T-cell (primary cell): ENCODE measurements at regions not wholly inside any gene's neighbourhood (a gene's known extent, or its start where the extent isn't known, plus 50 kb on each side); places are given as distances from the start of the nearest gene placed in this dataset.

ENCODE experiments used
- ATAC-seq, 4 experiments: fragments of 200-7000 bp in 3 of 4; fragments of 150-1000 bp in 1 of 4; cut with Tn5 transposase; replicated peaks in 1 of 4; 1 replicate in 3 of 4; 2 replicates in 1 of 4; pipeline ENCODE4 v1.10.0; 2021; ENCODE audit warnings: moderate library complexity in 3 of 4, mild to moderate bottlenecking in 2 of 4, moderate number of reproducible peaks in 1 of 4
- CTCF ChIA-PET, 2 donors: fragments of 300-600 bp; sonication (Branson Sonifier 250); formaldehyde crosslinking; loops; one replicate each; lab custom pipeline; 2022; ENCODE audit warnings: antibody characterized with exemption in 2 of 2; lab: Charles Lee
- POLR2A ChIA-PET, 2 donors: fragments of 300-600 bp; sonication (Branson Sonifier 250); formaldehyde crosslinking; loops; one replicate each; lab custom pipeline; 2022; ENCODE audit warnings: antibody characterized with exemption in 2 of 2; lab: Charles Lee
- DNase-seq, 35 experiments: peaks; one replicate each; pipeline versions ENCODE4 v3.0.0 to v3.0.0-alpha.2; 2013 to 2023
- H3K27ac ChIP-seq: one replicate; pipeline ENCODE4 v1.5.1; 2013; ENCODE audit warnings: low read length
- H3K27me3 ChIP-seq, 2 experiments: replicated peaks in 1 of 2; 1 replicate in 1 of 2; 2 replicates in 1 of 2; pipeline versions ENCODE4 v1.6.1 to v1.7.0; 2013; ENCODE audit warnings: low read length in 1 of 2, mixed read lengths in 1 of 2; ENCODE audit not compliant: control insufficient read depth in 2 of 2, insufficient read depth in 2 of 2; ENCODE audit errors: extremely low read depth in 1 of 2
- H3K36me3 ChIP-seq, 2 donors: 1 replicate in 1 of 2; 2 replicates in 1 of 2; pipeline versions ENCODE4 v1.6.1 to v1.7.0; 2013; ENCODE audit warnings: low read length in 1 of 2; ENCODE audit not compliant: control insufficient read depth in 2 of 2, insufficient read depth in 1 of 2; ENCODE audit errors: extremely low read depth in 1 of 2
- H3K4me1 ChIP-seq, 2 experiments: 1 replicate in 1 of 2; 2 replicates in 1 of 2; pipeline versions ENCODE4 v1.6.1 to v1.7.0; 2013; ENCODE audit warnings: low read length in 2 of 2, mixed read lengths in 1 of 2; ENCODE audit not compliant: insufficient read depth in 2 of 2, control insufficient read depth in 1 of 2; ENCODE audit errors: extremely low read depth in 1 of 2
- H3K4me3 ChIP-seq, 2 donors: 1 replicate in 1 of 2; 2 replicates in 1 of 2; pipeline versions ENCODE4 v1.5.1 to v1.7.0; 2013; ENCODE audit warnings: mild to moderate bottlenecking in 2 of 2, low read length in 1 of 2, moderate library complexity in 1 of 2; ENCODE audit not compliant: control insufficient read depth in 1 of 2; ENCODE audit errors: extremely low read depth in 1 of 2
- H3K9me3 ChIP-seq: 2 replicates; pipeline ENCODE4 v1.7.0; 2013
- H3K27ac Mint-ChIP-seq, 2 donors: one replicate each; pipeline ENCODE4 v1.8.0; 2020 to 2021; ENCODE audit warnings: mild to moderate bottlenecking in 2 of 2, mixed read lengths in 2 of 2
- H3K27me3 Mint-ChIP-seq, 2 donors: one replicate each; pipeline ENCODE4 v1.8.0; 2021 to 2022; ENCODE audit warnings: mixed read lengths in 2 of 2
- H3K36me3 Mint-ChIP-seq: one replicate; pipeline ENCODE4 v1.8.0; 2021; ENCODE audit warnings: mixed read lengths
- H3K4me1 Mint-ChIP-seq, 3 donors: one replicate each; pipeline ENCODE4 v1.8.0; 2020 to 2022; ENCODE audit warnings: mixed read lengths in 3 of 3, mild to moderate bottlenecking in 1 of 3
- H3K4me3 Mint-ChIP-seq, 3 donors: one replicate each; pipeline ENCODE4 v1.8.0; 2020 to 2022; ENCODE audit warnings: mild to moderate bottlenecking in 3 of 3, mixed read lengths in 3 of 3, moderate library complexity in 3 of 3
- H3K9me3 Mint-ChIP-seq, 3 donors: one replicate each; pipeline ENCODE4 v1.8.0; 2020 to 2022; ENCODE audit warnings: mixed read lengths in 3 of 3
- WGBS: methylation state at CpG from one replicate; pipeline ENCODE4 v1.1.5; 2013; ENCODE audit warnings: missing lambda C conversion rate; ENCODE audit not compliant: insufficient coverage; 5-methylcytosine and 5-hydroxymethylcytosine counted together

DNA sequence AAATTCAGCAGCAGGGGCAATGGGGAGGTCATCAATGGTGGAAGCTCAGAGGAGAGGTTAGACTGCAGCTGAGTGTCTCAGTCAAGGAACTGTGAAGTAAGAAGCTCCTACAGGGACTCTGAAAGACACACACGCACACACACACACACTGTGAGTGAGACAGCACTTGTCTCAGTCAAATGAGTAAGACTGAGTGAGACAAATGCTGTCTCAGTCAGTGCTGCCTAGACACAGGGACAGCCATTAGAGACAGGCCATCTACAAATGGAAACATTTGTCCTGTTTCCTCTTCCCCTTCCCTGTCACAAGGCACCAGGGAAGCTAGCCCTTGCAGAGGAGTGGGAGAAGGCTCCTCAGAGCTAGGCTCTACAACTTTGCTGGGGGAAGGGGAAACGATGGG is 577.4 kb upstream of the GCFC2 start:
- no peak overlapping the region for H3K4me3 ChIP-seq
- no CpG with 5 or more reads among the region's 2 CpGs for WGBS
- Mint-ChIP-seq H3K9me3 (peaks cover 6 to 13% (median 6%) of the 10 kb centered on the region in 3 donors), H3K4me3 (no peak overlapping the region), H3K27me3 (no peaks in the 10 kb centered on the region), H3K4me1 (no peaks in the 10 kb centered on the region), H3K36me3 (no peaks in the 10 kb centered on the region), H3K27ac (no peak overlapping the region)
- no peak overlapping the region for H3K27ac ChIP-seq
- no peaks in the 10 kb centered on the region for H3K4me1 ChIP-seq
- no peak for DNase-seq
- ATAC-seq, result no peak
- ChIA-PET CTCF (no interaction called here), POLR2A (interaction anchor here in 1 of 2 donors (0.6 kb wide), 1 partner anchor 12 kb away, joined by 3 read pairs; no protein-coding TSS in a partner anchor)
- no peaks in the 10 kb centered on the region for H3K27me3 ChIP-seq
- H3K36me3 ChIP-seq, result no peaks in the 10 kb centered on the region
- H3K9me3 ChIP-seq, result no peaks in the 10 kb centered on the region

DNA sequence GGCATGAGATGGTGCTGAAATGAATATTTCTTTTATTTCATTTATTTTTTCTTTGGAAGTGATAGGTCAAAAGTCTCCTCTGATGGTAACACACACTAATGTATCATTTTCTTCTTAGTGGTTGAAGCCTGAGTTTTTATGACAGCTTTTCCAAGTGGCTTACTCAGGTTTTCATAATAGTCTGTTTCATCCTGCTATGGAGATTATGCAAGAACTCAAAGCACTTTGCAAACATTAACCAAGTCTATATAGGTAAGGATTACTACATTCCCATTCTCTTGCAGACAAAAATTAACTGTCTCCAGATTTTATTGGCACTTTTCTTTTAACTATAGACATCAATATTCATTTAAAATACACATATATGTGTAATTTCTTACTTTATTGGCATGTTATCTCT is 572.6 kb upstream of the GCFC2 start:
- H3K27ac ChIP-seq, result no peak overlapping the region
- ChIA-PET CTCF (no interaction called here), POLR2A (no interaction called here)
- no peaks in the 10 kb centered on the region for H3K36me3 ChIP-seq
- no peaks in the 10 kb centered on the region for H3K27me3 Mint-ChIP-seq
- H3K9me3 Mint-ChIP-seq, result peaks cover 3 to 13% (median 8%) of the 10 kb centered on the region in 3 donors
- H3K36me3 Mint-ChIP-seq, result no peaks in the 10 kb centered on the region
- no peak overlapping the region for H3K4me3 ChIP-seq
- no peaks in the 10 kb centered on the region for H3K4me1 Mint-ChIP-seq
- H3K27me3 ChIP-seq, result no peaks in the 10 kb centered on the region
- no peak overlapping the region for H3K27ac Mint-ChIP-seq
- ATAC-seq (no peak), DNase-seq (no peak)
- H3K9me3 ChIP-seq, result no peaks in the 10 kb centered on the region
- no peaks in the 10 kb centered on the region for H3K4me1 ChIP-seq
- H3K4me3 Mint-ChIP-seq, result no peak overlapping the region

DNA sequence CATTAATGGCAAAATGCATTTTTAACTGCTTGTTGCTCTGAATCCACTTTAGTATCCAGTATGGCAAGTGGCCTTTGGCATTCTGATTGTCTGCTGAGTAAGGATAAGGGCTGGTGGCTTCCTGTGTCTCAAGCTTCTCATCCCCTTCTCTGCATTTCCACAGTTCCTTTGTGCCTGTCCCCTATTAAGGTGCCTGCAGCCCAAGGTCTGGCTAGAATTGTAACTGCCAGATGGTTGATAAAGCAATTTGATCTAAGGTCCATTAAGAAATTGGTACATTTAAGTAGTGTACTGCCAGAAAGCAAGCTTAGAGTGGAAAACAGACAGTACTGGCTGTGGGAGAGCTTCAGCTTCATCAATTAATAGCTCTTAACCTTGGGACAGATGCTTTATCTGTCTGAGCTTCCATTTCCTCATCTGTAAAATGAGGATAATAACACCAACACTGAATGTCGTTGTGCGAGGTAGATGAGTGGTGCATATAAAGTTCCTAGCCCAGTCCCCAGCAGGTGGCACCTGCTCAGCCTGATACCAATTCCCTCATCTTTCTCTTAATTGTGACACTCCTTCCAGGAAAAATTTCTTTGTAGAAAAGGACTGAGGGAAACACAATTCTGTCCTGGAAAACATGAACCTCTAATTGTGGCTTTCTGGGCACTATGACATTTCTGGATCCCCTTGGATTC is 570.6 kb upstream of the GCFC2 start:
- no peak for ATAC-seq
- no peak for DNase-seq
- POLR2A ChIA-PET, result no interaction called here
- CTCF ChIA-PET, result no interaction called here
- H3K4me3 ChIP-seq, result no peak overlapping the region
- H3K4me1 ChIP-seq, result no peaks in the 10 kb centered on the region
- no peak overlapping the region for H3K27ac ChIP-seq
- WGBS, result no CpG with 5 or more reads among the region's 2 CpGs
- H3K9me3 ChIP-seq, result no peaks in the 10 kb centered on the region
- Mint-ChIP-seq H3K9me3 (peaks cover 11 to 24% (median 11%) of the 10 kb centered on the region in 3 donors), H3K36me3 (no peaks in the 10 kb centered on the region), H3K27ac (no peak overlapping the region), H3K4me3 (no peak overlapping the region), H3K4me1 (no peaks in the 10 kb centered on the region), H3K27me3 (no peaks in the 10 kb centered on the region)
- no peaks in the 10 kb centered on the region for H3K36me3 ChIP-seq
- no peaks in the 10 kb centered on the region for H3K27me3 ChIP-seq

DNA sequence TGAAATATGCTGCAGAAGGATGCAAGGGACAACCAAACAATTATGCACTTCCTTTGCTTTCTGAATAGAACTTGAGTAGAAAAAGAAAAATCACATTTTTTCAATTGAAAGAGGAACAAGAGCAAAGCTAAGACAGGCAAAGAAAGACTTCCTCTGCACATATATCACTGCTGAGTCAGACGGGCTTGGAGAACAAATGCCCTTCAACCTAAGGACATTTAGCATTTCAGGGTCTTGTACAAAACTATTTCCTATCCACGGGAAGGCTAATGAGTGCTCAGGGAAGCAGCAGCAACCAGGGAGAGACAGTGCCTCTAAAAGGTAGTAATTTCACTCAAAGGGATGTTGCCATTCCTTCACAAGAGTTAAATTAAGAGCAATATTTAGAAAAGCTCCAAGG is 570.0 kb upstream of the GCFC2 start:
- ChIA-PET POLR2A (no interaction called here), CTCF (no interaction called here)
- Mint-ChIP-seq H3K36me3 (no peaks in the 10 kb centered on the region), H3K9me3 (peaks cover 11 to 30% (median 17%) of the 10 kb centered on the region in 3 donors), H3K27me3 (no peaks in the 10 kb centered on the region), H3K4me1 (no peaks in the 10 kb centered on the region), H3K27ac (no peak overlapping the region), H3K4me3 (no peak overlapping the region)
- H3K9me3 ChIP-seq, result no peaks in the 10 kb centered on the region
- ATAC-seq (no peak), DNase-seq (no peak)
- H3K27ac ChIP-seq, result no peak overlapping the region
- no peaks in the 10 kb centered on the region for H3K4me1 ChIP-seq
- WGBS, result no CpG with 5 or more reads among the region's 2 CpGs
- H3K27me3 ChIP-seq, result no peaks in the 10 kb centered on the region
- no peaks in the 10 kb centered on the region for H3K36me3 ChIP-seq
- no peak overlapping the region for H3K4me3 ChIP-seq

DNA sequence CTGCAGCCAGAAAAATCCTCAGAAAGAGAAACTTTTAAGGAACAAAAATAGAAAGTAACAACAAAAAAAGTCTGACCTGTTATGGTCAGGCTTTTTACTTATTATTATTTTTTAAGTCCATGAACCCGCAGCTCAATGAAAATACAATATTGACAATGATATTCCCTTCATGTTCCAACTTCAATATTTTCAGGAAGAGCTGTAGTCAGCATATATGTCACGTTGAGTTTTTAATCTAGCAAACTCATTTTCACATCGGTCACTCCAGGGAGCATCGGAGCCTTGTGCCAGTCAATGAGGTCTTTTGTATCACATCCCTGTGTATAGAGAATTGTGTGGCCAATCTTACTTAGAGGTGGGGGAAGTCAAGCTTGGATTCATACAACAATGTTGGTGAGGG is 568.4 kb upstream of the GCFC2 start:
- H3K36me3 Mint-ChIP-seq, result no peaks in the 10 kb centered on the region
- no peaks in the 10 kb centered on the region for H3K9me3 ChIP-seq
- no peaks in the 10 kb centered on the region for H3K4me1 ChIP-seq
- peaks cover 10 to 26% (median 14%) of the 10 kb centered on the region in 3 donors for H3K9me3 Mint-ChIP-seq
- POLR2A ChIA-PET, result no interaction called here
- no peak overlapping the region for H3K4me3 Mint-ChIP-seq
- CTCF ChIA-PET, result no interaction called here
- no peak overlapping the region for H3K4me3 ChIP-seq
- no peak overlapping the region for H3K27ac Mint-ChIP-seq
- H3K4me1 Mint-ChIP-seq, result no peaks in the 10 kb centered on the region
- no peaks in the 10 kb centered on the region for H3K36me3 ChIP-seq
- ATAC-seq, result no peak
- WGBS, result 0% methylated on average over 1 of the region's 4 CpGs
- no peaks in the 10 kb centered on the region for H3K27me3 ChIP-seq
- H3K27ac ChIP-seq, result no peak overlapping the region
- H3K27me3 Mint-ChIP-seq, result no peaks in the 10 kb centered on the region
- DNase-seq, result no peak

DNA sequence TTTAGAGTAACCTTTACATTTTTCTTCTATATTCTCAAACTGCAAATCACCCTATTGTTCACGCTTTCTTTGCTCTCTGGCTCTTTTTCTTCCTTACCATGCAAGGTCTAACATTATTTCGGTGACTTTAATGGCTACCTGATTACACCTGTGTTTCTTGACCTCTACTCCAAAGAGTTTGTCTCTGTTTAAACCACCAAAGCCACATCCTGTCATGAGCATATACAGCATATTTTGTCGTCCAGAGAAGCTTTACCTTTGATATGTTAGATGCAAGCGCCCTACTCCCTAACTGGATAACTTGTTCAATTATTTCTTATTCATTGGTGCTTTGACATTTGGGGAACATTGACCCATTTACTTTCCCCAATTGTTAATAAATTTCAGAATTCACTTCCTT is 565.1 kb upstream of the GCFC2 start:
- CTCF ChIA-PET, result no interaction called here
- H3K4me1 ChIP-seq, result no peaks in the 10 kb centered on the region
- no peaks in the 10 kb centered on the region for H3K27me3 Mint-ChIP-seq
- peaks cover 9 to 24% (median 17%) of the 10 kb centered on the region in 3 donors for H3K9me3 Mint-ChIP-seq
- H3K36me3 Mint-ChIP-seq, result no peaks in the 10 kb centered on the region
- H3K36me3 ChIP-seq, result no peaks in the 10 kb centered on the region
- no peaks in the 10 kb centered on the region for H3K4me1 Mint-ChIP-seq
- H3K27ac ChIP-seq, result no peak overlapping the region
- H3K4me3 Mint-ChIP-seq, result no peak overlapping the region
- H3K4me3 ChIP-seq, result no peak overlapping the region
- no peaks in the 10 kb centered on the region for H3K9me3 ChIP-seq
- POLR2A ChIA-PET, result no interaction called here
- DNase-seq (no peak), ATAC-seq (no peak)
- no peaks in the 10 kb centered on the region for H3K27me3 ChIP-seq
- no peak overlapping the region for H3K27ac Mint-ChIP-seq
- WGBS, result 89% methylated on average over 2 of the region's 4 CpGs

DNA sequence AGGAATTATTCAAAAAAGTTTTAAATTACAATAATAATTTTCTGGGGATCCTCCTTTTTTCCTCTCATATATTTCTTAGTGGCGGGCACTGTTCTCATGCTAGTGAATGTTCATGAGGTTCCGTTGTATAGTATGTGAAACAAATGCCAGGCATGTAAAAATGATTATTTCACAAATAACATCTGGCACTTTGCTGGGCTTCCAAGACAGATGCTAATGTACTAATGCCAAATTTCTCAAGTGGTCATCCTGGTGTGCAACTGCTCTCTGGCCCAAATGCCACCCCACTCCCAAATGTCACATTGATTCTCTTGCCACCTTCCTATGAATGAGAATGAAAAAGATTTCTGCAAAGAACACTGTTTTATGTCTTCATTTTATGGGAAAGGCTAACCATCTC is 564.0 kb upstream of the GCFC2 start:
- H3K4me1 Mint-ChIP-seq, result no peaks in the 10 kb centered on the region
- ChIA-PET POLR2A (interaction anchor here in 1 of 2 donors (0.6 kb wide), 1 partner anchor 356 kb away, joined by 4 read pairs; no protein-coding TSS in a partner anchor), CTCF (no interaction called here)
- DNase-seq, result no peak
- no peaks in the 10 kb centered on the region for H3K27me3 ChIP-seq
- H3K4me1 ChIP-seq, result no peaks in the 10 kb centered on the region
- H3K36me3 Mint-ChIP-seq, result no peaks in the 10 kb centered on the region
- no peak overlapping the region for H3K4me3 ChIP-seq
- H3K27me3 Mint-ChIP-seq, result no peaks in the 10 kb centered on the region
- H3K36me3 ChIP-seq, result no peaks in the 10 kb centered on the region
- no peak overlapping the region for H3K27ac ChIP-seq
- H3K27ac Mint-ChIP-seq, result no peak overlapping the region
- no peaks in the 10 kb centered on the region for H3K9me3 ChIP-seq
- H3K4me3 Mint-ChIP-seq, result no peak overlapping the region
- whole genome bisulfite sequencing, result no CpG with 5 or more reads among the region's 2 CpGs
- peaks cover 12 to 24% (median 17%) of the 10 kb centered on the region in 3 donors for H3K9me3 Mint-ChIP-seq
- no peak for ATAC-seq
